GM12878 (cell line): ENCODE measurements at regions not wholly inside any gene's neighbourhood (a gene's known extent, or its start where the extent isn't known, plus 50 kb on each side); places are given as distances from the start of the nearest gene placed in this dataset.

ENCODE experiments used
- CREB1 ChIP-seq: IDR thresholded peaks from 2 replicates; pipeline ENCODE4 v1.6.1; 2012; ENCODE audit warnings: low read depth, mild to moderate bottlenecking, inconsistent platforms
- JUNB ChIP-seq: IDR thresholded peaks from 2 replicates; pipeline ENCODE4 v1.6.1; 2016; ENCODE audit warnings: antibody characterized with exemption, mild to moderate bottlenecking
- NKRF ChIP-seq: fragments of 450-650 bp; conservative IDR thresholded peaks from 2 replicates; pipeline ENCODE4 v1.6.1; 2017; ENCODE audit warnings: mild to moderate bottlenecking, moderate library complexity
- TAF1 ChIP-seq: IDR thresholded peaks from 2 replicates; pipeline ENCODE4 v1.6.1; 2011; ENCODE audit warnings: mild to moderate bottlenecking, low read depth, low read length, borderline replicate concordance
- TCF3 ChIP-seq: IDR thresholded peaks from 2 replicates; pipeline ENCODE4 v1.6.1; 2012; ENCODE audit warnings: low read depth, mild to moderate bottlenecking, low read length, borderline replicate concordance; ENCODE audit not compliant: insufficient read depth
- YBX1 ChIP-seq: fragments of 450-650 bp; IDR thresholded peaks from 2 replicates; pipeline ENCODE4 v1.6.1; 2016; ENCODE audit warnings: antibody characterized with exemption
- TF ChIP-seq, protein P1 (sequence below), 3 experiments: IDR thresholded peaks in 2 of 3; conservative IDR thresholded peaks in 1 of 3; 2 replicates each; pipeline ENCODE4 v1.5.1; 2011; ENCODE audit warnings: low read depth in 3 of 3, low read length in 3 of 3, mild to moderate bottlenecking in 3 of 3, control low read depth in 2 of 3, moderate library complexity in 2 of 3, inconsistent platforms in 1 of 3, mixed read lengths in 1 of 3; ENCODE audit not compliant: control insufficient read depth in 2 of 3, insufficient read depth in 1 of 3; ENCODE audit errors: extremely low read depth in 1 of 3
- TF ChIP-seq, protein P2 (sequence below): IDR thresholded peaks from 2 replicates; pipeline ENCODE4 v1.6.1; 2012; ENCODE audit warnings: low read depth, low read length, improper control_type of control experiment

DNA sequence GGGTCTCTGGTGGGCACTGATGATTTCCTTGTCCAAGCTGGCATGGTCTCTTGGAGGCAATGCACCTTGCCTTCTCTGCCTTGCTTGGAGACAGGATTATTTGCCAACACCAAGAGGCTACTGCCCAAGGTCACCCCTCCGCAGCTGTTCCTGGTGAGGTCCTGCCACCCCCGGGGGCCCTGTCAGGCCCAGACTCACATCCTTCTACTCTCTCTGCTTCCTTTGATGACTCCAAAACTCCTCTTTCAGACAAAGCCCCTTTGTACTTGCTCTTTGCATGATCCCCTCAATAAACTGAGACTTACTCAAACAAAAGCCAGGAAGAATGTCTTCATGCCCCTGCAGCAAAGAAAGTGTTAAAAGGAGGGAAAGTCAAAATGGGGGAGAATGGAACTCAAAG lies 137.7 kb downstream of the MEX3B start:
- TF ChIP-seq NKRF (no peak), TAF1 (no peak), JUNB (no peak), CREB1 (no peak), YBX1 (no peak), TCF3 (no peak)
- TF ChIP-seq, protein P1, sequence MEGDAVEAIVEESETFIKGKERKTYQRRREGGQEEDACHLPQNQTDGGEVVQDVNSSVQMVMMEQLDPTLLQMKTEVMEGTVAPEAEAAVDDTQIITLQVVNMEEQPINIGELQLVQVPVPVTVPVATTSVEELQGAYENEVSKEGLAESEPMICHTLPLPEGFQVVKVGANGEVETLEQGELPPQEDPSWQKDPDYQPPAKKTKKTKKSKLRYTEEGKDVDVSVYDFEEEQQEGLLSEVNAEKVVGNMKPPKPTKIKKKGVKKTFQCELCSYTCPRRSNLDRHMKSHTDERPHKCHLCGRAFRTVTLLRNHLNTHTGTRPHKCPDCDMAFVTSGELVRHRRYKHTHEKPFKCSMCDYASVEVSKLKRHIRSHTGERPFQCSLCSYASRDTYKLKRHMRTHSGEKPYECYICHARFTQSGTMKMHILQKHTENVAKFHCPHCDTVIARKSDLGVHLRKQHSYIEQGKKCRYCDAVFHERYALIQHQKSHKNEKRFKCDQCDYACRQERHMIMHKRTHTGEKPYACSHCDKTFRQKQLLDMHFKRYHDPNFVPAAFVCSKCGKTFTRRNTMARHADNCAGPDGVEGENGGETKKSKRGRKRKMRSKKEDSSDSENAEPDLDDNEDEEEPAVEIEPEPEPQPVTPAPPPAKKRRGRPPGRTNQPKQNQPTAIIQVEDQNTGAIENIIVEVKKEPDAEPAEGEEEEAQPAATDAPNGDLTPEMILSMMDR (IDR thresholded peaks at IDR 0.05 in 2 of 3, conservative IDR thresholded peaks at IDR 0.05 in 1 of 3; ENCODE audit: control insufficient read depth in 2 of 3, extremely low read depth in 1 of 3, insufficient read depth in 1 of 3, low read depth in 3 of 3, low read length in 3 of 3): no peak
- TF ChIP-seq, protein P2, sequence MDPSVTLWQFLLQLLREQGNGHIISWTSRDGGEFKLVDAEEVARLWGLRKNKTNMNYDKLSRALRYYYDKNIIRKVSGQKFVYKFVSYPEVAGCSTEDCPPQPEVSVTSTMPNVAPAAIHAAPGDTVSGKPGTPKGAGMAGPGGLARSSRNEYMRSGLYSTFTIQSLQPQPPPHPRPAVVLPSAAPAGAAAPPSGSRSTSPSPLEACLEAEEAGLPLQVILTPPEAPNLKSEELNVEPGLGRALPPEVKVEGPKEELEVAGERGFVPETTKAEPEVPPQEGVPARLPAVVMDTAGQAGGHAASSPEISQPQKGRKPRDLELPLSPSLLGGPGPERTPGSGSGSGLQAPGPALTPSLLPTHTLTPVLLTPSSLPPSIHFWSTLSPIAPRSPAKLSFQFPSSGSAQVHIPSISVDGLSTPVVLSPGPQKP: no peak
